ENCODE measurements at regions not wholly inside any gene's neighbourhood (a gene's known extent, or its start where the extent isn't known, plus 50 kb on each side); places are given as distances from the start of the nearest gene placed in this dataset.

- peak overlapping the region in 1 of 8 donors; percentile 19 for H3K27ac Mint-ChIP-seq
- Histone ChIP-seq H3K36me3 (ENCODE audit: insufficient read depth, low read length) (no peaks in the 10 kb centered on the region), H3K27ac (ENCODE audit: low read depth, low read length) (no peak overlapping the region), H3K4me3 (ENCODE audit: low read length) (no peak overlapping the region), H3K9me3 (ENCODE audit: low read length) (no peaks in the 10 kb centered on the region), H3K27me3 (ENCODE audit: insufficient read depth, low read length, poor library complexity, severe bottlenecking) (no peaks in the 10 kb centered on the region), H3K4me1 (ENCODE audit: insufficient read depth, low read length) (no peaks in the 10 kb centered on the region)
- no peak overlapping the region for H3K4me3 Mint-ChIP-seq
- POLR2A ChIA-PET = no interaction called here
- H3K9me3 Mint-ChIP-seq = peaks cover 7 to 54% (median 24%) of the 10 kb centered on the region in 5 donors
- H3K36me3 Mint-ChIP-seq = no peaks in the 10 kb centered on the region
- CTCF ChIA-PET = no interaction called here
- H3K27me3 Mint-ChIP-seq = no peaks in the 10 kb centered on the region
- no peak for DNase-seq
- no peaks in the 10 kb centered on the region for H3K4me1 Mint-ChIP-seq
Observed at GRCh38 chr16:62596584-62596983, 560.3 kb upstream of the CDH8 start.

- H3K9me3 Mint-ChIP-seq = peaks cover 7 to 49% (median 24%) of the 10 kb centered on the region in 5 donors
- CTCF ChIA-PET = no interaction called here
Observed at GRCh38 chr16:62596125-62596524, 559.9 kb upstream of the CDH8 start.

GRCh38 chr16:62586128-62586862 lies 550.1 kb upstream of the CDH8 start:
- Mint-ChIP-seq H3K27me3 (no peaks in the 10 kb centered on the region), H3K36me3 (no peaks in the 10 kb centered on the region), H3K4me1 (no peaks in the 10 kb centered on the region), H3K27ac (no peak overlapping the region), H3K9me3 (peaks cover 16 to 56% (median 27%) of the 10 kb centered on the region in 5 donors), H3K4me3 (no peak overlapping the region)
- Histone ChIP-seq H3K36me3 (ENCODE audit: insufficient read depth, low read length) (no peaks in the 10 kb centered on the region), H3K9me3 (ENCODE audit: low read length) (no peaks in the 10 kb centered on the region), H3K27ac (ENCODE audit: low read depth, low read length) (no peak overlapping the region), H3K4me1 (ENCODE audit: insufficient read depth, low read length) (no peaks in the 10 kb centered on the region), H3K4me3 (ENCODE audit: low read length) (no peak overlapping the region), H3K27me3 (ENCODE audit: insufficient read depth, low read length, poor library complexity, severe bottlenecking) (no peaks in the 10 kb centered on the region)
- ChIA-PET POLR2A (no interaction called here), CTCF (no interaction called here)
- DNase-seq = no peak

More at GRCh38 chr16:62596125-62596524, 559.9 kb upstream of the CDH8 start:
- no peak for DNase-seq
- POLR2A ChIA-PET = no interaction called here
- no peak overlapping the region for H3K4me3 ChIP-seq (ENCODE audit: low read length)
- no peaks in the 10 kb centered on the region for H3K27me3 Mint-ChIP-seq
- no peak overlapping the region for H3K27ac ChIP-seq (ENCODE audit: low read depth, low read length)
- H3K36me3 Mint-ChIP-seq = no peaks in the 10 kb centered on the region
- no peaks in the 10 kb centered on the region for H3K27me3 ChIP-seq (ENCODE audit: insufficient read depth, low read length, poor library complexity, severe bottlenecking)
- H3K4me3 Mint-ChIP-seq = no peak overlapping the region
- no peak overlapping the region for H3K27ac Mint-ChIP-seq
- no peaks in the 10 kb centered on the region for H3K4me1 ChIP-seq (ENCODE audit: insufficient read depth, low read length)
- H3K4me1 Mint-ChIP-seq = no peaks in the 10 kb centered on the region
- H3K9me3 ChIP-seq (ENCODE audit: low read length) = no peaks in the 10 kb centered on the region
- no peaks in the 10 kb centered on the region for H3K36me3 ChIP-seq (ENCODE audit: insufficient read depth, low read length)

GRCh38 chr16:62585041-62585545 lies 548.9 kb upstream of the CDH8 start:
- H3K9me3 Mint-ChIP-seq = peaks cover 16 to 64% (median 31%) of the 10 kb centered on the region in 5 donors
- Histone ChIP-seq H3K27ac (ENCODE audit: low read depth, low read length) (no peak overlapping the region), H3K4me3 (ENCODE audit: low read length) (no peak overlapping the region), H3K4me1 (ENCODE audit: insufficient read depth, low read length) (no peaks in the 10 kb centered on the region), H3K9me3 (ENCODE audit: low read length) (no peaks in the 10 kb centered on the region), H3K27me3 (ENCODE audit: insufficient read depth, low read length, poor library complexity, severe bottlenecking) (no peaks in the 10 kb centered on the region), H3K36me3 (ENCODE audit: insufficient read depth, low read length) (no peaks in the 10 kb centered on the region)
- no peak for DNase-seq
- POLR2A ChIA-PET = no interaction called here
- no peaks in the 10 kb centered on the region for H3K27me3 Mint-ChIP-seq
- no peak overlapping the region for H3K27ac Mint-ChIP-seq
- no peaks in the 10 kb centered on the region for H3K4me1 Mint-ChIP-seq
- CTCF ChIA-PET = no interaction called here
- no peak overlapping the region for H3K4me3 Mint-ChIP-seq
- no peaks in the 10 kb centered on the region for H3K36me3 Mint-ChIP-seq

GRCh38 chr16:62583414-62583813 lies 547.2 kb upstream of the CDH8 start:
- Mint-ChIP-seq H3K4me1 (no peaks in the 10 kb centered on the region), H3K9me3 (peaks cover 19 to 69% (median 35%) of the 10 kb centered on the region in 5 donors), H3K4me3 (no peak overlapping the region), H3K27ac (no peak overlapping the region), H3K27me3 (no peaks in the 10 kb centered on the region), H3K36me3 (no peaks in the 10 kb centered on the region)
- ChIA-PET CTCF (no interaction called here), POLR2A (no interaction called here)
- DNase-seq = no peak
- no peak overlapping the region for H3K4me3 ChIP-seq (ENCODE audit: low read length)
- no peak overlapping the region for H3K27ac ChIP-seq (ENCODE audit: low read depth, low read length)
- no peaks in the 10 kb centered on the region for H3K9me3 ChIP-seq (ENCODE audit: low read length)
- H3K4me1 ChIP-seq (ENCODE audit: insufficient read depth, low read length) = no peaks in the 10 kb centered on the region
- H3K36me3 ChIP-seq (ENCODE audit: insufficient read depth, low read length) = no peaks in the 10 kb centered on the region
- H3K27me3 ChIP-seq (ENCODE audit: insufficient read depth, low read length, poor library complexity, severe bottlenecking) = no peaks in the 10 kb centered on the region

GRCh38 chr16:62573466-62573865 lies 537.2 kb upstream of the CDH8 start:
- H3K4me1 Mint-ChIP-seq = no peaks in the 10 kb centered on the region
- CTCF ChIA-PET = no interaction called here
- no peak overlapping the region for H3K27ac Mint-ChIP-seq

GRCh38 chr16:62568926-62569325 lies 532.7 kb upstream of the CDH8 start:
- Histone ChIP-seq H3K9me3 (ENCODE audit: low read length) (no peaks in the 10 kb centered on the region), H3K36me3 (ENCODE audit: insufficient read depth, low read length) (no peaks in the 10 kb centered on the region), H3K27ac (ENCODE audit: low read depth, low read length) (no peak overlapping the region), H3K4me1 (ENCODE audit: insufficient read depth, low read length) (no peaks in the 10 kb centered on the region), H3K4me3 (ENCODE audit: low read length) (no peak overlapping the region), H3K27me3 (ENCODE audit: insufficient read depth, low read length, poor library complexity, severe bottlenecking) (no peaks in the 10 kb centered on the region)
- Mint-ChIP-seq H3K9me3 (peaks cover 1 to 39% (median 10%) of the 10 kb centered on the region in 5 donors), H3K27ac (no peak overlapping the region), H3K4me1 (no peaks in the 10 kb centered on the region), H3K4me3 (no peak overlapping the region), H3K27me3 (no peaks in the 10 kb centered on the region), H3K36me3 (no peaks in the 10 kb centered on the region)
- ChIA-PET CTCF (no interaction called here), POLR2A (no interaction called here)
- DNase-seq = no peak

More at GRCh38 chr16:62573466-62573865, 537.2 kb upstream of the CDH8 start:
- Histone ChIP-seq H3K9me3 (ENCODE audit: low read length) (no peaks in the 10 kb centered on the region), H3K36me3 (ENCODE audit: insufficient read depth, low read length) (no peaks in the 10 kb centered on the region), H3K4me1 (ENCODE audit: insufficient read depth, low read length) (no peaks in the 10 kb centered on the region), H3K27ac (ENCODE audit: low read depth, low read length) (no peak overlapping the region), H3K27me3 (ENCODE audit: insufficient read depth, low read length, poor library complexity, severe bottlenecking) (no peaks in the 10 kb centered on the region), H3K4me3 (ENCODE audit: low read length) (no peak overlapping the region)
- Mint-ChIP-seq H3K36me3 (no peaks in the 10 kb centered on the region), H3K9me3 (peaks cover 5 to 47% (median 22%) of the 10 kb centered on the region in 5 donors), H3K4me3 (no peak overlapping the region), H3K27me3 (peaks cover 0 to 3% of the 10 kb centered on the region in 2 donors)
- POLR2A ChIA-PET = no interaction called here
- no peak for DNase-seq

DNA sequence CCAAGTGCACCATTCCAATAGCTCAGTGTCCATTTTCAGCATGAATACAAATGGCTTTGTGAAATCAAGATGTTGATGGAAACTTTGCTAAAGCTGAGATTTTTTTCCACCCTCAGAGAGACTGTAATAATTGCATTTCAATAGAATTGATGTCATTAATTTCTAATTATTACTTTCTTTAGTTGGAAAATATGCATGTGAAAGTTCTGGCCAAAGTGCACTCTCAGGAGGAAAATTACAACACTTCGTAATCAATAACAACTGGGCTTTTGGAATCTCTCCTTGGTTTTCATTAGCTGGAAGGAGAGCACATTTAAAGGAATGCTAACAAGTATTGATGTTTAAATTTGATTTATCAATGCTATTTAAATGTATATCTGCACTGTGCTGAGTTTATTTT lies 529.5 kb upstream of the CDH8 start:
- H3K4me3 ChIP-seq (ENCODE audit: low read length) = no peak overlapping the region
- no peak overlapping the region for H3K4me3 Mint-ChIP-seq
- no peak overlapping the region for H3K27ac ChIP-seq (ENCODE audit: low read depth, low read length)
- peaks cover 7 to 54% (median 19%) of the 10 kb centered on the region in 5 donors for H3K9me3 Mint-ChIP-seq
- no peaks in the 10 kb centered on the region for H3K27me3 Mint-ChIP-seq
- H3K4me1 ChIP-seq (ENCODE audit: insufficient read depth, low read length) = no peaks in the 10 kb centered on the region
- no peaks in the 10 kb centered on the region for H3K4me1 Mint-ChIP-seq
- ChIA-PET CTCF (no interaction called here), POLR2A (no interaction called here)
- no peaks in the 10 kb centered on the region for H3K9me3 ChIP-seq (ENCODE audit: low read length)
- no peaks in the 10 kb centered on the region for H3K36me3 ChIP-seq (ENCODE audit: insufficient read depth, low read length)
- no peak overlapping the region for H3K27ac Mint-ChIP-seq
- H3K36me3 Mint-ChIP-seq = peaks cover 0 to 3% (median 0%) of the 10 kb centered on the region in 3 donors
- H3K27me3 ChIP-seq (ENCODE audit: insufficient read depth, low read length, poor library complexity, severe bottlenecking) = no peaks in the 10 kb centered on the region
- no peak for DNase-seq

Measured in CD8-positive, alpha-beta memory T cell (primary cell).